DND-41 (cell line): ENCODE measurements at regions not wholly inside any gene's neighbourhood (a gene's known extent, or its start where the extent isn't known, plus 50 kb on each side); places are given as distances from the start of the nearest gene placed in this dataset.

Experiments used
- ATAC-seq: fragments of 200-7000 bp; cut with Tn5 transposase; 3 replicates; pipeline ENCODE4 v1.9.1; 2021; ENCODE audit warnings: low read depth; ENCODE audit not compliant: insufficient read depth
- DNase-seq: peaks from one replicate; pipeline ENCODE4 v3.0.0-alpha.2; 2020
- H2AFZ ChIP-seq: 2 replicates; pipeline ENCODE4 v1.6.0; 2012; ENCODE audit warnings: low read depth, low read length
- H3K27ac ChIP-seq: 2 replicates; pipeline ENCODE4 v1.5.1; 2012; ENCODE audit warnings: low read length, inconsistent platforms
- H3K27me3 ChIP-seq: fragments of 200-600 bp; sonication (generic); 2 replicates; pipeline ENCODE4 v1.6.0; 2012; ENCODE audit warnings: low read length, mild to moderate bottlenecking, inconsistent platforms; ENCODE audit not compliant: insufficient read depth, poor library complexity
- H3K36me3 ChIP-seq: 2 replicates; pipeline ENCODE4 v1.5.1; 2012; ENCODE audit warnings: low read length, inconsistent platforms; ENCODE audit not compliant: insufficient read depth
- H3K4me1 ChIP-seq: 2 replicates; pipeline ENCODE4 v1.5.1; 2012; ENCODE audit warnings: mild to moderate bottlenecking, low read length; ENCODE audit not compliant: insufficient read depth
- H3K4me2 ChIP-seq: 2 replicates; pipeline ENCODE4 v1.6.0; 2012; ENCODE audit warnings: mild to moderate bottlenecking, moderate library complexity, low read length, inconsistent platforms; ENCODE audit not compliant: insufficient read depth
- H3K4me3 ChIP-seq, 2 experiments: fragments of 200-600 bp in 1 of 2; shearing (Covaris generic) in 1 of 2; 2 replicates each; pipeline ENCODE4 v1.5.1; 2012 to 2016; ENCODE audit warnings: inconsistent platforms in 2 of 2, low read length in 2 of 2, mild to moderate bottlenecking in 2 of 2, low read depth in 1 of 2, moderate library complexity in 1 of 2
- H3K79me2 ChIP-seq: 2 replicates; pipeline ENCODE4 v1.6.0; 2012; ENCODE audit warnings: low read length, inconsistent platforms; ENCODE audit not compliant: insufficient read depth
- H3K9ac ChIP-seq: 2 replicates; pipeline ENCODE4 v1.6.0; 2012; ENCODE audit warnings: low read depth, mild to moderate bottlenecking, inconsistent platforms, low read length, moderate library complexity
- H3K9me3 ChIP-seq: 2 replicates; pipeline ENCODE4 v1.5.1; 2012; ENCODE audit warnings: low read length, moderate library complexity, mild to moderate bottlenecking, inconsistent platforms; ENCODE audit not compliant: insufficient read depth, severe bottlenecking
- H4K20me1 ChIP-seq: 2 replicates; pipeline ENCODE4 v1.6.0; 2012; ENCODE audit warnings: low read length; ENCODE audit not compliant: insufficient read depth
- CTCF ChIP-seq: IDR thresholded peaks from 2 replicates; pipeline ENCODE4 v1.5.1; 2012; ENCODE audit warnings: borderline replicate concordance, low read length, moderate library complexity, mild to moderate bottlenecking; ENCODE audit not compliant: poor library complexity, severe bottlenecking; ENCODE audit errors: extremely low read depth
- EZH2 ChIP-seq: IDR thresholded peaks from 3 replicates; pipeline ENCODE4 v1.6.1; 2012; ENCODE audit warnings: borderline replicate concordance, low read depth, mild to moderate bottlenecking, moderate library complexity, low read length, inconsistent platforms; ENCODE audit not compliant: severe bottlenecking

GRCh38 chr3:25165306-25165705, 262.8 kb upstream of the RARB start:
- Histone ChIP-seq H3K36me3 (no peaks in the 10 kb centered on the region), H3K27me3 (no peaks in the 10 kb centered on the region), H3K27ac (no peak overlapping the region), H2AFZ (no peak overlapping the region), H3K4me3 (no peak overlapping the region), H3K79me2 (no peaks in the 10 kb centered on the region), H3K4me1 (no peaks in the 10 kb centered on the region), H3K4me2 (no peak overlapping the region), H4K20me1 (no peaks in the 10 kb centered on the region), H3K9ac (no peak overlapping the region), H3K9me3 (no peaks in the 10 kb centered on the region)
- ATAC-seq (no peak), DNase-seq (no peak)
- TF ChIP-seq EZH2 (no peak), CTCF (no peak)

GRCh38 chr3:25166016-25166415, 262.0 kb upstream of the RARB start:
- H3K4me2 ChIP-seq: no peak overlapping the region
- H3K36me3 ChIP-seq: no peaks in the 10 kb centered on the region
- no peaks in the 10 kb centered on the region for H3K27me3 ChIP-seq
- TF ChIP-seq CTCF (no peak), EZH2 (no peak)
- no peaks in the 10 kb centered on the region for H3K9me3 ChIP-seq
- ATAC-seq: no peak
- H3K27ac ChIP-seq: no peak overlapping the region
- no peak overlapping the region for H2AFZ ChIP-seq
- H4K20me1 ChIP-seq: no peaks in the 10 kb centered on the region
- no peaks in the 10 kb centered on the region for H3K79me2 ChIP-seq
- no peak overlapping the region for H3K9ac ChIP-seq
- H3K4me1 ChIP-seq: no peaks in the 10 kb centered on the region
- H3K4me3 ChIP-seq: no peak overlapping the region
- DNase-seq: no peak

DNA sequence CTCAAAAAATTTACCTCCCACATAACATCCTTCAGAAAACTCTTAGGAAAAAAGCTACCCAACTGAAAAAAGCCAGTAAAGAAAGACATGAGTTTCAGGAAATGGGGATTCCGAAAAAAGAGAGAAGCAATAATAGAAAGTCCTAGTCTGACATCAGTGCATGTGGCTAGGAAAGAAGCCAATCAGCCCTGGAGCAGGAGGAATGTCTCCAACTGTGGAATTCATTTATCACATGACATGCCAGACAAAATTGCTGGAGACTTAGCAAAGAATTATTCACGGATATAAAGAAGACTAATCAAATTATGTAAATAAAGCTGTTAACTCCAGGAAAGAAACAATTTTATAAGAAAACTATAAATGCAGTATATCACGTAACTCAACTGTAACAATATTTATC, 258.9 kb upstream of the RARB start:
- H3K4me3 ChIP-seq: no peak overlapping the region
- H3K4me1 ChIP-seq: no peaks in the 10 kb centered on the region
- no peaks in the 10 kb centered on the region for H4K20me1 ChIP-seq
- no peak for DNase-seq
- no peak for ATAC-seq
- no peaks in the 10 kb centered on the region for H3K9me3 ChIP-seq
- H3K79me2 ChIP-seq: no peaks in the 10 kb centered on the region
- TF ChIP-seq CTCF (no peak), EZH2 (no peak)
- H3K36me3 ChIP-seq: no peaks in the 10 kb centered on the region
- H3K4me2 ChIP-seq: no peak overlapping the region
- no peaks in the 10 kb centered on the region for H3K27me3 ChIP-seq
- no peak overlapping the region for H3K27ac ChIP-seq
- no peak overlapping the region for H3K9ac ChIP-seq
- H2AFZ ChIP-seq: no peak overlapping the region

DNA sequence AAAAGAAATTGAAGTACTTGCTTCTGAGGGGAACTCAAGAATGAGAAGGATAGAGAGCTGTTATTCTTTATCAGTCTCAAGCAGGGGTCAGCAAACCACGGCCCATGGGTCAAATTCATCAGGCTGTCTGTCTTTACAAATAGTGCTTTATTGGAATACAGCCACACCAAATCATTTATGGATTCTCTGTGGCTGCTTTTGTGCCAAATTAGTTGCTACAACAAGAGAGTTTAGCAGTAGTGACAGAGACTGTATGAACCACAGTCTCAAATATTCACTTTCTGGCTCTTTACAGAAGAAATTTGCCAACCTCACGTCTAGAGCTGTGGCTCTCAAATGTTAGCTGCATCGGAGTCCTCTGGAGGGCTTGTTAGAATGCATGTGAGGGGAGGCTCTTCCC, 258.0 kb upstream of the RARB start:
- H3K4me2 ChIP-seq: no peak overlapping the region
- H3K79me2 ChIP-seq: no peaks in the 10 kb centered on the region
- H3K4me1 ChIP-seq: no peaks in the 10 kb centered on the region
- H3K27ac ChIP-seq: no peak overlapping the region
- H3K27me3 ChIP-seq: no peaks in the 10 kb centered on the region
- no peaks in the 10 kb centered on the region for H4K20me1 ChIP-seq
- no peak overlapping the region for H3K9ac ChIP-seq
- H3K9me3 ChIP-seq: no peaks in the 10 kb centered on the region
- TF ChIP-seq CTCF (no peak), EZH2 (no peak)
- no peak for DNase-seq
- H3K36me3 ChIP-seq: no peaks in the 10 kb centered on the region
- H3K4me3 ChIP-seq: no peak overlapping the region
- ATAC-seq: no peak
- no peak overlapping the region for H2AFZ ChIP-seq
